ENCODE measurements at regions not wholly inside any gene's neighbourhood (a gene's known extent, or its start where the extent isn't known, plus 50 kb on each side); places are given as distances from the start of the nearest gene placed in this dataset.

DNA sequence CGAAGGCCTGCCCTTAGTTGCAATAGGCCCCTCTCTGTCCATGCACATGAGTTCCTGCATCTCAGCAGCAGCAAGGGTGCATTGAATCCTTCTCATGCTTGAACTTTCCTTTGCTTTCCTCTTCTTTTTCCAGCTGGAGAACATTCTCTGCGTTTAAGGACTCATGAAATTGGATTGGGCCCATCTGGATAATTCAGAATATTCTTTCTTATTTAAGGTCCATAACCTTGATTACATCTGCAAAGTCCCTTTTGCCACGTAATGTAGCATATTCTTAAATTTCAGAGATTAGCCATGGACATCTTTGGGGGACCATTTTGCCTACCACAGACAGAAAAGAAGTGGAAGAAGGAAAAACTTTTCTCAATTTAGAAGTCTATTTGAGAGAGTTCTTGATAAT lies 159.7 kb upstream of the C21orf91 start:
- TF ChIP-seq, protein P1, sequence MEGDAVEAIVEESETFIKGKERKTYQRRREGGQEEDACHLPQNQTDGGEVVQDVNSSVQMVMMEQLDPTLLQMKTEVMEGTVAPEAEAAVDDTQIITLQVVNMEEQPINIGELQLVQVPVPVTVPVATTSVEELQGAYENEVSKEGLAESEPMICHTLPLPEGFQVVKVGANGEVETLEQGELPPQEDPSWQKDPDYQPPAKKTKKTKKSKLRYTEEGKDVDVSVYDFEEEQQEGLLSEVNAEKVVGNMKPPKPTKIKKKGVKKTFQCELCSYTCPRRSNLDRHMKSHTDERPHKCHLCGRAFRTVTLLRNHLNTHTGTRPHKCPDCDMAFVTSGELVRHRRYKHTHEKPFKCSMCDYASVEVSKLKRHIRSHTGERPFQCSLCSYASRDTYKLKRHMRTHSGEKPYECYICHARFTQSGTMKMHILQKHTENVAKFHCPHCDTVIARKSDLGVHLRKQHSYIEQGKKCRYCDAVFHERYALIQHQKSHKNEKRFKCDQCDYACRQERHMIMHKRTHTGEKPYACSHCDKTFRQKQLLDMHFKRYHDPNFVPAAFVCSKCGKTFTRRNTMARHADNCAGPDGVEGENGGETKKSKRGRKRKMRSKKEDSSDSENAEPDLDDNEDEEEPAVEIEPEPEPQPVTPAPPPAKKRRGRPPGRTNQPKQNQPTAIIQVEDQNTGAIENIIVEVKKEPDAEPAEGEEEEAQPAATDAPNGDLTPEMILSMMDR (IDR thresholded peaks at IDR 0.05; ENCODE audit: low read depth, low read length), result no peak
- no peak for TF ChIP-seq EZH2phosphoT487 (IDR thresholded peaks at IDR 0.05; ENCODE audit: low read depth)
